ENCODE measurements at regions not wholly inside any gene's neighbourhood (a gene's known extent, or its start where the extent isn't known, plus 50 kb on each side); places are given as distances from the start of the nearest gene placed in this dataset.
A peak's percentile ranks its signal among the peaks of the same experiment; 100 is the strongest.

DNA sequence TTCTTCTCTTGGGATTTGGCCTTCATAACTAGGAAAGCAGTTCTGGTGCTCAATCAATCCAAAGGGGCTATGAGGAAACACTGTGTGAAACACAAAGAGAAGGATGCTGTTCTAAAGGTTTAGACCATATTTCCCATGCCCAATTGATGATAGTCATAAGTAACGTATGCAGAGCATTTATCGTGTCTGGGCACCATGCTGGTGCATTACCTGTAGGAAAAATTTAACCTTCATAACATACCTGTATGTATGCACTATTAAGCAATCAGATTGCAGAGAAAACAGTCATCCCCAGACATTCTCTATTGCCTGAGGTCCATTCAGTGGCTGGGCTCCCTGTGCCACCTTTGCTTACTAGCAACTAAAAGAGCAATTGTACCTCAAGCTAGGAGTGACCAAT lies 381.4 kb downstream of the PLPP3 start:
- no peaks in the 10 kb centered on the region for H3K36me3 ChIP-seq (ENCODE audit: control insufficient read depth, insufficient read depth, low read length)
- Mint-ChIP-seq H3K27ac (no peak overlapping the region), H3K36me3 (ENCODE audit: low read depth) (no peaks in the 10 kb centered on the region), H3K4me3 (no peak overlapping the region), H3K9me3 (no peaks in the 10 kb centered on the region), H3K4me1 (peaks cover 3% of the 10 kb centered on the region), H3K27me3 (ENCODE audit: insufficient read depth) (peaks cover 8% of the 10 kb centered on the region)
- no peaks in the 10 kb centered on the region for H3K27me3 ChIP-seq (ENCODE audit: control insufficient read depth, insufficient read depth, low read length, poor library complexity, severe bottlenecking)
- H3K27ac ChIP-seq (ENCODE audit: low read depth, low read length), result no peak overlapping the region
- 96 to 100% methylated on average over 2 of the region's 2 CpGs for WGBS, 2 experiments (ENCODE audit: insufficient coverage in 1 of 2, insufficient read length in 1 of 2)
- H3K9me3 ChIP-seq (ENCODE audit: control insufficient read depth, low read length), result no peaks in the 10 kb centered on the region
- TF ChIP-seq, protein P1, sequence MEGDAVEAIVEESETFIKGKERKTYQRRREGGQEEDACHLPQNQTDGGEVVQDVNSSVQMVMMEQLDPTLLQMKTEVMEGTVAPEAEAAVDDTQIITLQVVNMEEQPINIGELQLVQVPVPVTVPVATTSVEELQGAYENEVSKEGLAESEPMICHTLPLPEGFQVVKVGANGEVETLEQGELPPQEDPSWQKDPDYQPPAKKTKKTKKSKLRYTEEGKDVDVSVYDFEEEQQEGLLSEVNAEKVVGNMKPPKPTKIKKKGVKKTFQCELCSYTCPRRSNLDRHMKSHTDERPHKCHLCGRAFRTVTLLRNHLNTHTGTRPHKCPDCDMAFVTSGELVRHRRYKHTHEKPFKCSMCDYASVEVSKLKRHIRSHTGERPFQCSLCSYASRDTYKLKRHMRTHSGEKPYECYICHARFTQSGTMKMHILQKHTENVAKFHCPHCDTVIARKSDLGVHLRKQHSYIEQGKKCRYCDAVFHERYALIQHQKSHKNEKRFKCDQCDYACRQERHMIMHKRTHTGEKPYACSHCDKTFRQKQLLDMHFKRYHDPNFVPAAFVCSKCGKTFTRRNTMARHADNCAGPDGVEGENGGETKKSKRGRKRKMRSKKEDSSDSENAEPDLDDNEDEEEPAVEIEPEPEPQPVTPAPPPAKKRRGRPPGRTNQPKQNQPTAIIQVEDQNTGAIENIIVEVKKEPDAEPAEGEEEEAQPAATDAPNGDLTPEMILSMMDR (conservative IDR thresholded peaks at IDR 0.05), result no peak
- no peak for DNase-seq
- H3K4me3 ChIP-seq (ENCODE audit: low read length), result no peak overlapping the region
- no peak overlapping the region for H3K9ac ChIP-seq (ENCODE audit: extremely low read depth, low read length, poor library complexity, severe bottlenecking)
- no peaks in the 10 kb centered on the region for H3K4me1 ChIP-seq (ENCODE audit: control insufficient read depth, insufficient read depth, low read length)

DNA sequence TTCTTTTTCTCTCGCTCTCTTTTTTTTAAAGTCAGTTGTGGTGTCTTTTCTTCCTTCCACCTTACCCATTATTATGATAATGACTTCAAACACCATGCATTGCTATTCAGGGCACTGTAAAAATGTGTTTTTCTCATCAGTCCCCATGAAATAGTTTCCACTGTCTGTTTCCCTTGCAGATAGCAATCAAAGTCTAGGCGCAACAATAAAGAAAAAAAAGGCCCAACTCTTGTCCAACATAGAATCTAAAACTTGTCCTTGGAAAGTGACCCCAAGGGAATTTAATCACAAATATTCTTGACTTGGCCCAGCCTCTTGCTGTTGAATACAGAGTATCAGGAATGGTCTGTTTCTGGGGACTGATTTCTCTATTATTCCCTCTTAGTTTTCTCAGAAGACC lies 382.5 kb downstream of the PLPP3 start:
- DNase-seq, result no peak
- H3K4me3 ChIP-seq (ENCODE audit: low read length), result no peak overlapping the region
- H3K27ac ChIP-seq (ENCODE audit: low read depth, low read length), result peak overlapping the region; percentile 6
- Mint-ChIP-seq H3K4me1 (peaks cover 3% of the 10 kb centered on the region), H3K27me3 (ENCODE audit: insufficient read depth) (peaks cover 12% of the 10 kb centered on the region), H3K27ac (no peak overlapping the region), H3K4me3 (no peak overlapping the region), H3K9me3 (no peaks in the 10 kb centered on the region), H3K36me3 (ENCODE audit: low read depth) (no peaks in the 10 kb centered on the region)
- TF ChIP-seq, protein P1 (conservative IDR thresholded peaks at IDR 0.05), result no peak
- H3K27me3 ChIP-seq (ENCODE audit: control insufficient read depth, insufficient read depth, low read length, poor library complexity, severe bottlenecking), result no peaks in the 10 kb centered on the region
- H3K9ac ChIP-seq (ENCODE audit: extremely low read depth, low read length, poor library complexity, severe bottlenecking), result no peak overlapping the region
- H3K9me3 ChIP-seq (ENCODE audit: control insufficient read depth, low read length), result no peaks in the 10 kb centered on the region
- H3K4me1 ChIP-seq (ENCODE audit: control insufficient read depth, insufficient read depth, low read length), result no peaks in the 10 kb centered on the region
- 79 to 100% methylated on average over 1 to 2 of the region's 2 CpGs for WGBS, 2 experiments (ENCODE audit: insufficient coverage in 1 of 2, insufficient read length in 1 of 2)
- no peaks in the 10 kb centered on the region for H3K36me3 ChIP-seq (ENCODE audit: control insufficient read depth, insufficient read depth, low read length)

DNA sequence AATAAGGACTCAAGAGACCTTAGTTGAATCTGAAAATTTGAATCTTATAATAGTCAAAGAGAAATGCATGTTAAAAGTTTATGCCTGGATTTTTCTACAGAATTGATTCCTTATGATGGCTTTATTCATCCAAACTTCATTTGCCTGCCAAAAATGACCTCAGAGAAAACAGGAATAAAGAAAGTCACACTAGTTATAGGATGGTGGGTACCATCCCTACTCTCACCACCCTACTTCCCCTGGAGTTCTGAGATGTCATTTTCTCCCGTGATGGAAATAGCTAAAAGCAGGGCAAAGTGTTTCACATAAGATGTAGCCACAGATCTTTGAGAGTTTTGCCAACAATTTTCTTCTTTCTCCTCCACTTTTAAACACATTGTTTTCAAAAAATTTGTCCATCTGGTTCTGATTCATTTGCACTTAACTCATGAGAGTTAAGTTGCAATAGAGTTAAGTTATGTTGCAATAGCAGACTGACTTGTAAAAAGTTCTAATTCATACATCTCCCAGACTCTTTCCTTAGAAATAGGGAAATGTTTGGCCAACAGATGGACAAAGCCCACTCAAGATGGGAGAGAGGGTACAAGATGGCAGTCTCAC lies 384.6 kb downstream of the PLPP3 start:
- H3K4me1 ChIP-seq (ENCODE audit: control insufficient read depth, insufficient read depth, low read length), result peaks cover 5% of the 10 kb centered on the region
- no peak overlapping the region for H3K4me3 ChIP-seq (ENCODE audit: low read length)
- no peak overlapping the region for H3K4me3 Mint-ChIP-seq
- H3K9ac ChIP-seq (ENCODE audit: extremely low read depth, low read length, poor library complexity, severe bottlenecking), result no peak overlapping the region
- H3K27me3 Mint-ChIP-seq (ENCODE audit: insufficient read depth), result peaks cover 17% of the 10 kb centered on the region
- H3K27ac ChIP-seq (ENCODE audit: low read depth, low read length), result no peak overlapping the region
- no peak for DNase-seq
- H3K27ac Mint-ChIP-seq, result no peak overlapping the region
- WGBS, 2 experiments (ENCODE audit: insufficient coverage in 1 of 2, insufficient read length in 1 of 2), result 56% methylated on average over 1 of the region's 1 CpG; no CpG with 5 or more reads in 1 of the 2 experiments
- no peaks in the 10 kb centered on the region for H3K9me3 Mint-ChIP-seq
- no peaks in the 10 kb centered on the region for H3K27me3 ChIP-seq (ENCODE audit: control insufficient read depth, insufficient read depth, low read length, poor library complexity, severe bottlenecking)
- TF ChIP-seq, protein P1 (conservative IDR thresholded peaks at IDR 0.05), result no peak
- H3K36me3 ChIP-seq (ENCODE audit: control insufficient read depth, insufficient read depth, low read length), result no peaks in the 10 kb centered on the region
- H3K9me3 ChIP-seq (ENCODE audit: control insufficient read depth, low read length), result no peaks in the 10 kb centered on the region
- no peaks in the 10 kb centered on the region for H3K36me3 Mint-ChIP-seq (ENCODE audit: low read depth)
- H3K4me1 Mint-ChIP-seq, result peaks cover 22% of the 10 kb centered on the region

Measured in endodermal cell (in vitro differentiated cells).